DOHH2 (cell line): ENCODE measurements at regions not wholly inside any gene's neighbourhood (a gene's known extent, or its start where the extent isn't known, plus 50 kb on each side); places are given as distances from the start of the nearest gene placed in this dataset.

ENCODE experiments used
- H3F3A ChIP-seq: fragments of 200-600 bp; sonication (generic), shearing (Covaris generic); 2 replicates; pipeline ENCODE4 v1.6.0; 2016; ENCODE audit warnings: antibody characterized with exemption, mild to moderate bottlenecking; ENCODE audit not compliant: control insufficient read depth, insufficient read depth
- H3K27ac ChIP-seq: fragments of 200-600 bp; sonication (generic); 2 replicates; pipeline ENCODE4 v1.5.1; 2014; ENCODE audit warnings: low read depth, mild to moderate bottlenecking, low read length, moderate library complexity
- H3K27me3 ChIP-seq: fragments of 200-600 bp; sonication (generic); 2 replicates; pipeline ENCODE4 v1.6.1; 2014; ENCODE audit warnings: mild to moderate bottlenecking, low read length, mixed read lengths; ENCODE audit not compliant: control insufficient read depth
- H3K36me3 ChIP-seq: fragments of 200-600 bp; sonication (generic); 2 replicates; pipeline ENCODE4 v1.6.1; 2014; ENCODE audit warnings: mild to moderate bottlenecking, low read length, moderate library complexity, mixed read lengths; ENCODE audit not compliant: control insufficient read depth
- H3K4me1 ChIP-seq: fragments of 200-600 bp; sonication (generic); 2 replicates; pipeline ENCODE4 v1.6.1; 2014; ENCODE audit warnings: mild to moderate bottlenecking, low read length, mixed read lengths; ENCODE audit not compliant: control insufficient read depth
- H3K4me2 ChIP-seq: fragments of 200-600 bp; sonication (generic); 2 replicates; pipeline ENCODE4 v1.6.0; 2014; ENCODE audit warnings: mild to moderate bottlenecking, low read length, moderate library complexity
- H3K4me3 ChIP-seq: fragments of 200-600 bp; sonication (generic); 2 replicates; pipeline ENCODE4 v1.5.1; 2014; ENCODE audit warnings: mild to moderate bottlenecking, low read length, mixed read lengths
- H3K79me2 ChIP-seq: fragments of 200-600 bp; sonication (generic); 2 replicates; pipeline ENCODE4 v1.6.1; 2014; ENCODE audit warnings: mild to moderate bottlenecking, low read length, mixed read lengths; ENCODE audit not compliant: control insufficient read depth
- H3K9me2 ChIP-seq: fragments of 200-600 bp; sonication (generic); replicated peaks from 2 replicates; pipeline ENCODE4 v1.6.1; 2014; ENCODE audit warnings: mild to moderate bottlenecking, low read length, mixed read lengths; ENCODE audit not compliant: control insufficient read depth
- H3K9me3 ChIP-seq: fragments of 200-600 bp; sonication (generic); 2 replicates; pipeline ENCODE4 v1.6.1; 2014; ENCODE audit warnings: antibody characterized with exemption, low read length, mixed read lengths; ENCODE audit not compliant: control insufficient read depth, insufficient read depth
- H4K20me1 ChIP-seq: fragments of 200-600 bp; sonication (generic); 2 replicates; pipeline ENCODE4 v1.6.0; 2014; ENCODE audit warnings: low read depth, mild to moderate bottlenecking, antibody characterized with exemption, low read length, moderate library complexity; ENCODE audit not compliant: control insufficient read depth, insufficient read depth
- EZH2phosphoT487 ChIP-seq: fragments of 200-600 bp; sonication (generic); IDR thresholded peaks from 2 replicates; pipeline ENCODE4 v1.6.1; 2017; ENCODE audit warnings: borderline replicate concordance, mild to moderate bottlenecking, antibody characterized with exemption, low read length, moderate library complexity, mixed read lengths
- TF ChIP-seq, protein P1 (sequence below): fragments of 200-600 bp; sonication (generic); IDR thresholded peaks from one replicate; pipeline ENCODE4 v1.5.1; 2014; ENCODE audit warnings: antibody characterized with exemption, mild to moderate bottlenecking, low read depth, low read length; ENCODE audit not compliant: poor library complexity, severe bottlenecking

DNA sequence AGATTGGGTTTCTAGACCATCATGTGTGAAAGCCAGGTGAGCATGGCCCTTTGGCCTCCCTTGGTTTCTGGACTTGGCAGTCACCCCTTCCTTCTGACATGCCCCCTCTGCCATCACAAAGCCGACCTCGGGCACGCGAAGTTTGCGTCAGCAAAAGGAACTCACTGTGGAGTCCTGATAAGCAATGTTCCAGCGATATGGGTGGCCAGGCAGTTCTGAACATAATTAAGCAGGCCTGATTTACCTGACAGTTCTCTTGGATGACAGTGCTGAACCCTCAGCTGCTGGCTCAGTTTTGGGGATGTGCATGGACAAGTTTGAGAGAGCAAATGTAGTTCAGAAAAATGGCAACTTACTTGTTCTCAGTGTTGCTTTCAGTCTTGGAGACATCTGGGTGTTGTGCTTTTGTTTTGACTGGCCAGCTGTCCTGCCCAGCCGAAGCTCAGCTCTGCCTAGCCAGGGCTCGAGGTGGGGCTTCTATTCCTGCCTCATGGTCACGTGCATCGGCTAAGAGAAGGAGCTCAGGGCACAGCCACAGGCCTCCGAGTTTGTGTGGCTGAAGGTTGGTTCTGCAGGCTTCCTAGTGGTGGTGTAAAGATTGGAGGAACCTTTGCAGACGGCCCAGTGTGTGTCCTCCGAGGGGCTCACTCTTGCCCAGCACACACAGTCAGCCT lies 78.3 kb downstream of the CLDN34 start:
- no peaks in the 10 kb centered on the region for H4K20me1 ChIP-seq
- H3K27me3 ChIP-seq = no peaks in the 10 kb centered on the region
- peaks cover 17% of the 10 kb centered on the region for H3K4me1 ChIP-seq
- no peak overlapping the region for H3K4me2 ChIP-seq
- H3K4me3 ChIP-seq = no peak overlapping the region
- H3K36me3 ChIP-seq = no peaks in the 10 kb centered on the region
- H3K27ac ChIP-seq = no peak overlapping the region
- H3K9me3 ChIP-seq = no peaks in the 10 kb centered on the region
- no peaks in the 10 kb centered on the region for H3K9me2 ChIP-seq
- H3K79me2 ChIP-seq = peaks cover 59% of the 10 kb centered on the region
- H3F3A ChIP-seq = no peaks in the 10 kb centered on the region
- TF ChIP-seq, protein P1, sequence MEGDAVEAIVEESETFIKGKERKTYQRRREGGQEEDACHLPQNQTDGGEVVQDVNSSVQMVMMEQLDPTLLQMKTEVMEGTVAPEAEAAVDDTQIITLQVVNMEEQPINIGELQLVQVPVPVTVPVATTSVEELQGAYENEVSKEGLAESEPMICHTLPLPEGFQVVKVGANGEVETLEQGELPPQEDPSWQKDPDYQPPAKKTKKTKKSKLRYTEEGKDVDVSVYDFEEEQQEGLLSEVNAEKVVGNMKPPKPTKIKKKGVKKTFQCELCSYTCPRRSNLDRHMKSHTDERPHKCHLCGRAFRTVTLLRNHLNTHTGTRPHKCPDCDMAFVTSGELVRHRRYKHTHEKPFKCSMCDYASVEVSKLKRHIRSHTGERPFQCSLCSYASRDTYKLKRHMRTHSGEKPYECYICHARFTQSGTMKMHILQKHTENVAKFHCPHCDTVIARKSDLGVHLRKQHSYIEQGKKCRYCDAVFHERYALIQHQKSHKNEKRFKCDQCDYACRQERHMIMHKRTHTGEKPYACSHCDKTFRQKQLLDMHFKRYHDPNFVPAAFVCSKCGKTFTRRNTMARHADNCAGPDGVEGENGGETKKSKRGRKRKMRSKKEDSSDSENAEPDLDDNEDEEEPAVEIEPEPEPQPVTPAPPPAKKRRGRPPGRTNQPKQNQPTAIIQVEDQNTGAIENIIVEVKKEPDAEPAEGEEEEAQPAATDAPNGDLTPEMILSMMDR = no peak
- no peak for TF ChIP-seq EZH2phosphoT487

DNA sequence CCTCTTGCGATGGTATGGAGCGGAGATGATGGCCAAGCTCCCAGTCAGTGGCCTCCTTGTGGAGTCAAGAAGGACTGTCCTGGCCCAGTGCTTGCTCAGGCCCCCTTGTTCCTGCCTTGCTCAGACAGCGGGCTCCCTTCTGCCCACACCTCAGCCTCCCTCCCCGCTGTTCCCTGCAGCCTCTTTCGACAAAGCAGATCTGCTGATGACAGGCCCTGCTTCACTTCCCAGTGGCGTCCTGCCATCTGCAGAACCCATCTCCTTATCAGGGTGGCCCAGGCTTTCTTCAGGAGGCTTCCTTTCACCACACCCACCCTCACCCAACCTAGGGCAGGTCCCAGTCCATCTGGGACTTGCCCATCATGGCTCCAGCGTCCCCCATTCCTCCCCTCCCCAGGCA lies 80.0 kb downstream of the CLDN34 start:
- TF ChIP-seq, protein P1 = no peak
- TF ChIP-seq EZH2phosphoT487 = no peak
- H3K4me2 ChIP-seq = no peak overlapping the region
- H3K9me3 ChIP-seq = no peaks in the 10 kb centered on the region
- H4K20me1 ChIP-seq = no peaks in the 10 kb centered on the region
- H3K36me3 ChIP-seq = no peaks in the 10 kb centered on the region
- no peak overlapping the region for H3K27ac ChIP-seq
- no peaks in the 10 kb centered on the region for H3F3A ChIP-seq
- peaks cover 34% of the 10 kb centered on the region for H3K4me1 ChIP-seq
- H3K27me3 ChIP-seq = no peaks in the 10 kb centered on the region
- H3K9me2 ChIP-seq = no peaks in the 10 kb centered on the region
- peaks cover 61% of the 10 kb centered on the region for H3K79me2 ChIP-seq
- H3K4me3 ChIP-seq = no peak overlapping the region

DNA sequence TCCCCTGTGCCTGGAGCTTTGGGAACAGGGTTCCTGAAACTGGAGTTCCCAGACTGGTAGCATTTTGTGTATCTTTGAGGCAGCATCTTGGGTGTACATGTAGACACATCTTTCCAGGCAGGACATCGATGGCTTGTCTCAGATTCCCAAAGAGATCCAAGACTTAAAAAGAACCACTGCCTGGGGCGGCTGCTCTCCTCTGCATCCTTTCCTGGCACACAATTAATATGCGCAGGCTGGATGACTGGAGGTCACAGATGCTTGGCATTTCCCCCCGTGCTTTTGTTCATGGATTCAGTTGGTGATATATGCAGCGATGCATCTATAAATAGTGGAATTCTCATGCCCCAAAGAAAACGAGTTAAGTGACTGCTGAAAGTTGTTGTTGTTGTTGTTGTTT lies 80.5 kb downstream of the CLDN34 start:
- Histone ChIP-seq H3F3A (no peaks in the 10 kb centered on the region), H3K4me1 (peaks cover 39% of the 10 kb centered on the region), H3K27me3 (no peaks in the 10 kb centered on the region), H3K4me2 (no peak overlapping the region), H3K36me3 (no peaks in the 10 kb centered on the region), H3K9me2 (no peaks in the 10 kb centered on the region), H3K79me2 (peaks cover 66% of the 10 kb centered on the region), H3K27ac (no peak overlapping the region), H3K9me3 (no peaks in the 10 kb centered on the region), H3K4me3 (no peak overlapping the region), H4K20me1 (no peaks in the 10 kb centered on the region)
- TF ChIP-seq, protein P1 = no peak
- no peak for TF ChIP-seq EZH2phosphoT487
